ENCODE measurements at regions not wholly inside any gene's neighbourhood (a gene's known extent, or its start where the extent isn't known, plus 50 kb on each side); places are given as distances from the start of the nearest gene placed in this dataset.
"Not testable (repeated sequence)": the region's sequence is repeated elsewhere in the genome, so short reads cannot be mapped to it uniquely, and the experiment has no call there.

DNA sequence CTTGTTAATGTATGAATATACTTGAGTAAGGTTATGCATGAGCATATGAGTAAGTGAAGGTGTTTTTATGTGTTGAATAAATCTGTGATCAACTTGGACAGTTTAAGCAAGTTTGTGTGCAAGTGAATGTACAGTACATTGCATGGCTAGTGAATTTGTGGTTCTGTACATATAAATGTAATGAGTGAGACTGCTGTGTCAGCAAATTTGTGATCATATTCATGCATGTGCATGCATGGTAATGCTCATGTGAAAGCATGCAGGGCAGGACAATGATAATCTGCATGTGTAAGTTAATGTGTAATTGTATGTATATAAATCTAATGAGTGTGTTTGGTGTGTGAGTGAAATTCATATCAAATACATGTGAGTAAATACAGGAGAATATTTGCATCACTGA lies 188.5 kb downstream of the PWWP3B start:
- DNase-seq (ENCODE audit: low read depth) = no peak

DNA sequence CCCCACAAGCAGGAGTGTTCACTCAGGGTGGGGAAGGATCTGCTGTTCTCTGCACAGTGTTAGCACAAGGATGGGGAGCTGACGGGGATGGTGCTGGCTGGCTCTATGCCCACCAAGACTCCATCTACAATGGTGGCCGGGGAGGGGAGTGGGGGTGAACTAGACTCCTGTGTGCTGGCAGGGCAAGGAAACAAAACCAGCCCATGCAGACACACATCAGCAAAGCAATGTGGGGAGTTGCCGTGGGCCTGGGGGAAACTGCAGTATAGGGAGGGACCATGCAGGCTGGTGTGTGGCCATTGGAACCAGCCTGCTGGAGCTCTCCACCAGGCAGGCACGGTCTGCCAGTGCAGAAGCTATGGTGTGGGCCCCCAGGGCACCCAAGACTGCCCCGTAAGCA lies 195.1 kb downstream of the PWWP3B start:
- no peak for DNase-seq (ENCODE audit: low read depth)

DNA sequence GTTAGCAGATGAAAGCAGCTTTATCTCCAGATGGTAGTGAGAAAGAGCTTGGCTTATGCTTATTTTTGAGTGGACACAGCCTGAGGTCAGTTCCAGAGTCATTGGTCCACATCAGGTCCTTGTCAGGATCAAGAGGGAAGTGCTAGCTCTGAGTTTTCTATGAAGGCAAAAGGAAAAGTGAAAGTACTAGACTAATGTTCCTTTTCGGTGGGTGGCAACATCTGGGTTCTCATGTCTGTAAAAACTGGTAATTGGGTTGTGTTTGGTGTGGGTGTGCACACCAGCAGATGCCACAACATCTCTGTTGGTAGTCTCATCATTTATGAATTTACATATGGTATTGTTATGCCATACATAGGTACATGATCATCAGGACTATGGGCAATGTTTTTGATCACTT lies 210.5 kb downstream of the PWWP3B start:
- DNase-seq (ENCODE audit: low read depth) = no peak

- DNase-seq (ENCODE audit: low read depth) = no peak
Measured at GRCh38 chrX:106391284-106391911, 220.4 kb upstream of the RADX start.

GRCh38 chrX:106392346-106392745 lies 219.4 kb upstream of the RADX start:
- DNase-seq (ENCODE audit: low read depth) = no peak

DNA sequence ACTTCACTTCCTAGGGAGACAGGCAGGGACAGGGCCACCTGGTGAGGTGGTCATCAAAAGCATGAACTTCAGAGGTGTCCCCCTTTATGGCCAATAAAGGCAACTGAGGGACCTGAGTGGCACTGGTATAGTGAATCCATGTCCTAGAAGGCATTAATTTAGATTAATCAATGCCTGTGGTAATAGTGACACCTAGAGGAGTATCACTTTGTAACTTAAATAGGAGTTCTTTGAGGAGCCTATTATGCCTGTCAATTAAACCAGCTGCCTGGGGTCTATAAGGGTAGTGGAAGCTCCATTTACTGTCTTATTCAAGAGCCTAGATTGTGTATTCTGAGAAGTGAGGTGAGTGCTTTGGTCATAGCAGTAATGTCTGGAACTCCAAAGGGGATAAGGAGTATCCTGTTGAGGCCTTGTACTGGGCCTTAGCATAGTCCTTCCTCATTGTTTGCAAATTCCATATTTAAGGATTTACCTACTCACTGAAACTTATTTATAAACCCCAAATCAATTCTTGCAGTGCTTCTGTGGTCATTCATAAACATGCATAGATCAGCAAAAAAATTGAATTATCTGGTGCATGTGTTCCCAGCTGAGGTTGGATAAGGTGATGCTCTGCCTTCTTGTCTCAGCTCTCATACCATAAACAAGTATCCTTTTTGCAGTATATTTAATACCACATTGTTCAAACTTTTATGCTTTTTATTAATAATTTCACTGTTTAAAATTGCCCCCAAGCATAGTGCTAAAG lies 213.8 kb upstream of the RADX start:
- DNase-seq (ENCODE audit: low read depth) = no peak

DNA sequence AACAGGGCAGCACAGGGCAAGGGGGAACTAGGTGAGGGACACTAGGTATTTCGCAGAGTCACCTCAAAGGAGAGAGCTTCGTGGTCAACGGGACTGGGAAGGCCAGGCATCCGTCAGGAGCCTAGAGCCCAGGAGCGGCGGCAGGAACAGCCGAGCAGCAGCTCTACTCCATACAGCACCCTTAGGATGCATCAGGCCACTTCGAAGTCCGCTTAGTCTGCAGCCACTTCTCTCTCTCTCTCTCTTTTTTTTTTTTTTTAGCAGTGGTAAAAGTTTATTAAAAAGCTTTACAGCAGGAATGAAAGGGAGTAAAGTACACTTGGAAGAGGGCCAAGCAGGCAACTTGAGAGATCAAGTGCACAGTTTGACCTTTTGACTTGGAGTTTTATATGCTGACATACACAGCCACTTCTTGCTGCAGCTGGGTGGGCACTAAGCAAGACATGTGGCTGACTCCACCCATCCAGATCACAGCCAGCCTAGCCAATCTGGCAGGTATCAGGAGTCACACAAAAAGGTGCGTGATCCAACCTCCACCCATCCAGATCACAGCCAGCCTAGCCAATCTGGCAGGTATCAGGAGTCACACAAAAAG lies 209.7 kb upstream of the RADX start:
- DNase-seq (ENCODE audit: low read depth) = no peak

DNA sequence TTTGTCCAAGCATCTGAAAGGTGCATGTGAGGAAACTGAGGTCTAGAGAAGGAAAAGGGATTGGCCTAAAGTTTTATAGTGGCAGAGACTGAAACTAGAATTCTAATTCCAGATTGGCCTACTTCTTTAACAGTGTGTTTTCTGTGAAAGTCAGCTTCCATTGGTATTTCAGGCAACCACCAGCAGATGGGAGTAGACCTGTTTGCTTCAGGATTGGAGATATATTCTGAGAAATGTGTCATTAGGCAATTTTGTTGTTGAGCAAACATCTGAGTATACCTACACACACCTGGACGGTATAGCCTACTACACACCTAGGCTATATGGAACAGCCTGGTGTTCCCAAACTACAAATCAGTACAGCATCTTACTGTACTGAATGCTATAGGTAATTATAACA lies 207.3 kb upstream of the RADX start:
- DNase-seq (ENCODE audit: low read depth) = no peak

DNA sequence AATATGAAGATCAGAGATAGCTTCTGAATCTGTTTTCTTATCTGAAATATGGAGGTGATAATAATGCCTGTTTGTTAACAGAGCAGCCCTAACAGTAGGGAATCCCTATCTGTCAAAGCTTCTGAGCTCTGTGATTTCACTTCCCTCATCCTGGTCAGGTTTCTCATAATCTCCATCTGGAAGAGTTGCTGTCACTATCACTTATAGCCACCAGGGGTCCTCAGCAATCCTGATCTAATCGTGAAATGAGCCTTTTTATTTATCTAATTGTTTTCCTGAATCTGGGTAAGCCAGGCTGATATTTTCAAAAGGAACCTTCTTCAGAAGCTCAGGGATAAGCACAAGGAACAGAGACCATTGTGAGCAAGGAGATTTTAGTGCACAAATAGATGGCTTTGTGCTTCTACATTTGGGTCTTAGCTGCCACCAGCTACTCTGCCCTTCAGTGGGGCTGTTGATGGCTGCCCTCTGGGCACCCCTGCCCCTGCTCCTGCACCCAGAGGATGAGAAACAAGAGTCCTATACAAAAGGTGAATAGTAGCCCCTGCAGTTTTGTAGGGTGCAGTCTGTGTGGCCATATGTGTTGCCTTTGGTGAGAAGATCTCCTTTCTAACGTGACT lies 196.4 kb upstream of the RADX start:
- DNase-seq (ENCODE audit: low read depth) = peak; percentile 5

DNA sequence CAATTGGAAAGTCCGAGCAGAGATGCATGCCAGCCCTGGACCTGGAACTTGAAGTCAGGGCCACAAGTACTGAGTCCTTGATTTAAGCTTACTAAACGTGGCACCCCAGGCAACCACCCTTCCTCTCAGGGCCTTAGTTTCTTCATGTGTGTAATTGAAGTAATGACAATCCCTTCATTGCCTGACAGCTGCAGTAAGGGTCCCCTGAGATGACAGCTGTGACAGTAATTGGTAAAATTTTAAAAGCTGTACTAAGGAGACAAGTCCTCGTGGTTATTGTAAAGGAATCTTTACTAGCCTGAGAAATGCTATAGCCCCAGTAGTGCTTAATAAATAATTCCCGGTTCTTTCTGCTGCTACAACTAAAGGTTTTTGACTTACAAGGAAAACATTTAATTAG lies 175.1 kb upstream of the RADX start:
- DNase-seq (ENCODE audit: low read depth) = no peak

GRCh38 chrX:106437407-106437806 lies 174.4 kb upstream of the RADX start:
- DNase-seq (ENCODE audit: low read depth) = no peak

- DNase-seq (ENCODE audit: low read depth) = no peak
Measured at GRCh38 chrX:106450405-106450804, 161.4 kb upstream of the RADX start.

DNA sequence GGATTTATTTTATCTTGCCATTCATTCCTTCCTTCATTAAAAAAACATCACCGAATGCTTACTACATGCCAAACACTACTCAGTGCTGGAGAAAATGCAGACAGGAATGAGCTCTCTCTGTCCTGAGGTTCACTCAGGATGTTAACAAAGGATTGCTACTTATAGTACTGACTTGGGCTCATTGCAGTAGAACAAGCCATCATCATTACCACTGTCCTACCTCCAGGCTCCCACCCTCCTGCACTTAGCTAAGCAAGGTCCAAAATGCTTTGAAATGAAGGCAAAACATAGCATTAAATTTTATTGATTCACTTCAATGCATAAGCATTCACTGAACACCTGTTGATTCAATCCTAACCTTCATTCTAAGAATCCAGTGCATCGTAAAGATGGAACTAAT lies 159.8 kb upstream of the RADX start:
- no peak for DNase-seq (ENCODE audit: low read depth)

GRCh38 chrX:106454991-106455390 lies 156.8 kb upstream of the RADX start:
- no peak for DNase-seq (ENCODE audit: low read depth)

DNA sequence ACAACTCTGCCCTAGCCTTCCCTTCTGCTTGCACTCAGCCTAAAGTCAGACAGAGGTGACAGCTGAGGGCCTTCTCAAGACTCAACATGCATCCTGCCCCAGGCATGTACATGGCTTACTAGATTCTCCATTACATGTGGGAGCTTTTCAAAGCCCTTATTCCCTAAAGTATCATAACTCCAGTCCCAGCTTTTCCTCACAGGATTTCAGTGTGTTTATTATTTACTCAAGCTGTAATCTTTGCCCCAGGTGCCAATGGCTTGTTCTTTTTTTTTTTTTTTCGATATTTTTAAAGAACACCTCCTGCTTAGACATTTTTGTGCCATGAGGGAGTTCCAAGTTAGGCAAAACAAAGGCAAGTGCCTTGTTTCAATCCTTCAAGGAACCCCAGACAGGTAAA lies 154.0 kb upstream of the RADX start:
- DNase-seq (ENCODE audit: low read depth) = no peak

GRCh38 chrX:106467422-106467821 lies 144.4 kb upstream of the RADX start:
- no peak for DNase-seq (ENCODE audit: low read depth)

- no peak for DNase-seq (ENCODE audit: low read depth)
Measured at GRCh38 chrX:106467943-106468342, 143.8 kb upstream of the RADX start.

- DNase-seq (ENCODE audit: low read depth) = no peak
Measured at GRCh38 chrX:106468433-106468832, 143.3 kb upstream of the RADX start.

- DNase-seq (ENCODE audit: low read depth) = no peak
Measured at GRCh38 chrX:106479920-106480319, 131.9 kb upstream of the RADX start.

GRCh38 chrX:106481341-106481740 lies 130.4 kb upstream of the RADX start:
- peak; percentile 49 for DNase-seq (ENCODE audit: low read depth)

- peak; percentile 19 for DNase-seq (ENCODE audit: low read depth)
Measured at GRCh38 chrX:106484233-106484632, 127.5 kb upstream of the RADX start.

DNA sequence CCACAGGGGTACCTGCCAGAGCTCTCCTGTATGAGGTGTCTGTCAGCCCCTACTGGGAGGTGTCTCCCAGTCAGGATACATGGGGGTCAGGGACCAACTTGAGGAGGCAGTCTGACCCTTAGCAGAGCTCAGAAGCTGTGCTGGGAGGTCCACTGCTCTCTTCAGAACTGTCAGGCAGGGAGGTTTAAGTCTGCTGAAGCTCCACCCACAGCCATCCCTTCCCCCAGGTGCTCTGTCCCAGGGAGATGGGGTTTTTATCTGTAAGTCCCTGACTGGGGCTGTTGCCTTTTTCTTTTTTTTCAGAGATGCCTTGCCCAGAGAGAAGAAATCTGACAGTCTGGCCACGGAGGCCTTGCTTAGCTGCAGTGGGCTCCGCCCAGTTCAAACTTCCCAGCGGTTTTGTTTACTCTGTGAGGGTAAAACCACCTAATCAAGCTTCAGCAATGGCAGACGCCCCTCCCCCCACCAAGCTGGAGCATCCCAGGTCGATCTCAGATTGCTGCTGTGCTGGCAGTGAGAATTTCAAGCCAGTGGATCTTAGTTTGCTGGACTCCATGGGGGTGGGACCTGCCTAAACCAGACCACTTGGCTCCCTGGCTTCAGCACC lies 118.5 kb upstream of the RADX start:
- DNase-seq (ENCODE audit: low read depth) = not testable (repeated sequence)

Measured in HT1080 (cell line).